Lung (tissue), 11 donors: ENCODE measurements at regions not wholly inside any gene's neighbourhood (a gene's known extent, or its start where the extent isn't known, plus 50 kb on each side); places are given as distances from the start of the nearest gene placed in this dataset.

Source experiments
- ATAC-seq: fragments of 200-7000 bp; cut with Tn5 transposase; one replicate; pipeline ENCODE4 v1.9.1; 2020; ENCODE audit warnings: moderate number of reproducible peaks; ENCODE audit not compliant: insufficient read depth, low FRiP score
- DNase-seq, 3 donors: peaks; one replicate each; pipeline ENCODE4 v3.0.0-alpha.2; 2013 to 2017
- H3K27ac ChIP-seq, 2 donors: one replicate each; pipeline ENCODE4 v1.5.1; 2013; ENCODE audit warnings: mild to moderate bottlenecking in 2 of 2, moderate library complexity in 2 of 2, control low read depth in 1 of 2, inconsistent platforms in 1 of 2, low read depth in 1 of 2, low read length in 1 of 2
- H3K27me3 ChIP-seq, 3 donors: one replicate each; pipeline ENCODE4 v1.5.1; 2013; ENCODE audit warnings: low read length in 2 of 3; ENCODE audit not compliant: control insufficient read depth in 3 of 3, insufficient read depth in 3 of 3
- H3K36me3 ChIP-seq, 4 donors: one replicate each; pipeline ENCODE4 v1.5.1; 2013; ENCODE audit warnings: low read length in 4 of 4, mild to moderate bottlenecking in 1 of 4, moderate library complexity in 1 of 4; ENCODE audit not compliant: control insufficient read depth in 4 of 4, insufficient read depth in 4 of 4
- H3K4me1 ChIP-seq, 5 donors: one replicate each; pipeline ENCODE4 v1.5.1; 2013; ENCODE audit warnings: low read length in 5 of 5, mild to moderate bottlenecking in 2 of 5, moderate library complexity in 1 of 5; ENCODE audit not compliant: control insufficient read depth in 5 of 5, insufficient read depth in 5 of 5
- H3K4me3 ChIP-seq: one replicate; pipeline ENCODE4 v1.5.1; 2013; ENCODE audit warnings: mild to moderate bottlenecking, control low read depth, moderate library complexity
- H3K9ac ChIP-seq, 2 donors: one replicate each; pipeline ENCODE4 v1.5.1; 2013; ENCODE audit warnings: low read length in 2 of 2, control low read depth in 1 of 2; ENCODE audit not compliant: insufficient read depth in 1 of 2
- H3K9me3 ChIP-seq, 4 donors: one replicate each; pipeline ENCODE4 v1.5.1; 2013; ENCODE audit warnings: low read length in 3 of 4, mild to moderate bottlenecking in 1 of 4, moderate library complexity in 1 of 4; ENCODE audit not compliant: control insufficient read depth in 4 of 4, insufficient read depth in 3 of 4
- WGBS, 2 donors: extraction: QIAGEN DNeasy Blood & Tissue Kit; methylation state at CpG; one replicate each; pipeline ENCODE4 v1.1.7; 2013; 5-methylcytosine and 5-hydroxymethylcytosine counted together
- TF ChIP-seq, protein P1 (sequence below): IDR thresholded peaks from 2 replicates; pipeline ENCODE4 v1.5.1; 2012; ENCODE audit warnings: mild to moderate bottlenecking; ENCODE audit errors: control extremely low read depth, extremely low read depth
- donor health status: control.
- donor health status: control.
- donor health status: Bipolar disorder and iron deficiency.
- donor health status: healthy.
- donor health status: DM: yes; HTN: yes; CAD: no.

DNA sequence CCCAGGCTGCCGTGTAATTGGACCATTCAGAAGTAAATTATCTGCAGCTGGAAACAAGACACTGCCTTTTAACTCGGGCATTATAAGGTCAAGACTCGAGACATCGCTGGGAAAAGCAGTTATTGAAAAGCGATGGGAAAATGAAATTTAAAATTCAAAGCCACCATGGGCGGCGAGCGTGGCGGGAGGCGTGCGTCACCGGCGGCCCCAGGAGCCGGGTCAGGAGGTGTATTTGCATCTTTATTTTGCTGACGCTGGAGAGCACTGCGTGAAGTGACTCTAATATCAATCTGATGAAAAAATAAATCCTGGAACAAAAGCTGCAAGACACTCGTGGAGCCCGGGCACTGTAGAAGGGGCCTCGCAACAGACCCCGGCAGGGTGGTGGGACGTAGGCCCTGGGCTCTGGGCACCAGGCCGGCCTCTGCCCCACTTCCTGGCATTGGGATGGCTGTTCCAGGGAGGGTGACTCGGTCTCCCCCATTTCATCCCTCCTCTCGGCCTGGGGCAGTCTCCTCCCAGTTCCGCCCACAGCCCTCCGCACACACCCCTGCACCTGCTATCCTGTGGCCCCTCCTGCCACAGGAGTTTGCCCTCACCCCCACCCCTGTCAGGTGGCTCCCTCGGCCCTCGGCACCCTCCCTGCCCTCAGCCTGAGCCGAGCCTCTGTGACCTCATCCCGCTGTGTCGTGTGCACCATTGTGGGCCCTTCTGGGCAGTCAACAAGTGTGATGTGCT, 196.2 kb downstream of the KIF26A start:
- ATAC-seq = no peak
- TF ChIP-seq, protein P1, sequence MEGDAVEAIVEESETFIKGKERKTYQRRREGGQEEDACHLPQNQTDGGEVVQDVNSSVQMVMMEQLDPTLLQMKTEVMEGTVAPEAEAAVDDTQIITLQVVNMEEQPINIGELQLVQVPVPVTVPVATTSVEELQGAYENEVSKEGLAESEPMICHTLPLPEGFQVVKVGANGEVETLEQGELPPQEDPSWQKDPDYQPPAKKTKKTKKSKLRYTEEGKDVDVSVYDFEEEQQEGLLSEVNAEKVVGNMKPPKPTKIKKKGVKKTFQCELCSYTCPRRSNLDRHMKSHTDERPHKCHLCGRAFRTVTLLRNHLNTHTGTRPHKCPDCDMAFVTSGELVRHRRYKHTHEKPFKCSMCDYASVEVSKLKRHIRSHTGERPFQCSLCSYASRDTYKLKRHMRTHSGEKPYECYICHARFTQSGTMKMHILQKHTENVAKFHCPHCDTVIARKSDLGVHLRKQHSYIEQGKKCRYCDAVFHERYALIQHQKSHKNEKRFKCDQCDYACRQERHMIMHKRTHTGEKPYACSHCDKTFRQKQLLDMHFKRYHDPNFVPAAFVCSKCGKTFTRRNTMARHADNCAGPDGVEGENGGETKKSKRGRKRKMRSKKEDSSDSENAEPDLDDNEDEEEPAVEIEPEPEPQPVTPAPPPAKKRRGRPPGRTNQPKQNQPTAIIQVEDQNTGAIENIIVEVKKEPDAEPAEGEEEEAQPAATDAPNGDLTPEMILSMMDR = no peak

DNA sequence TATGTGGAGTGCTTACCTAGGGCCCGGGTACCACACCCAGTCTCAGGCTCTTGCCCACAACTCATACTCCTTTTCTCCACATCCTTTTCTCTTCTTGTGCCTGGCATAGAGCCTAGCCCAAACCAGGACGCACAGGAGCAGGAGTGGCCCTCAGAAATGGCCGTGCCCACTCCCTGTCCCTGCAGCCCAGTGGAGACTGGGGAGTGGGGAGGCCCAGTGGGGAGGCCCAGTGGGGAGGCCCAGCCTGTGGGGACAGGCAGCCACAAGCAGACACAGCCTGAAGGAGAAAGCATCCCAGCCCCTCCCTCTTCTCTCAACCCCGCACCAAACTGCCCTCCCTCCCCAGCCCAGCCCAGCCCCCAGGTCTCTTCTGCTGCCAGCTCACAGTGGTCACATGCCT, 196.8 kb downstream of the KIF26A start:
- Histone ChIP-seq H3K4me3 (no peak overlapping the region), H3K27me3 (peaks cover 0 to 3% (median 0%) of the 10 kb centered on the region in 3 donors), H3K9ac (no peak overlapping the region), H3K4me1 (peaks cover 0 to 29% (median 12%) of the 10 kb centered on the region in 5 donors), H3K27ac (no peak overlapping the region), H3K9me3 (peaks cover 0 to 18% (median under 1%) of the 10 kb centered on the region in 4 donors), H3K36me3 (no peaks in the 10 kb centered on the region)
- WGBS, 2 donors = 81 to 82% methylated on average over 4 of the region's 4 CpGs
- DNase-seq (peak in 1 of 3 donors; percentile 10), ATAC-seq (no peak)
- TF ChIP-seq, protein P1 = no peak

More for the DNA sequence above, 196.2 kb downstream of the KIF26A start:
- Histone ChIP-seq H3K4me3 (no peak overlapping the region), H3K27me3 (peaks cover 0 to 1% (median 0%) of the 10 kb centered on the region in 3 donors), H3K9ac (no peak overlapping the region), H3K27ac (no peak overlapping the region), H3K9me3 (peaks cover 0 to 20% (median 3%) of the 10 kb centered on the region in 4 donors), H3K4me1 (peaks cover 0 to 29% (median 12%) of the 10 kb centered on the region in 5 donors), H3K36me3 (no peaks in the 10 kb centered on the region)
- 85 to 87% methylated on average over 30 to 31 of the region's 31 CpGs for WGBS, 2 donors
- DNase-seq = peak in 1 of 3 donors; percentile 8

DNA sequence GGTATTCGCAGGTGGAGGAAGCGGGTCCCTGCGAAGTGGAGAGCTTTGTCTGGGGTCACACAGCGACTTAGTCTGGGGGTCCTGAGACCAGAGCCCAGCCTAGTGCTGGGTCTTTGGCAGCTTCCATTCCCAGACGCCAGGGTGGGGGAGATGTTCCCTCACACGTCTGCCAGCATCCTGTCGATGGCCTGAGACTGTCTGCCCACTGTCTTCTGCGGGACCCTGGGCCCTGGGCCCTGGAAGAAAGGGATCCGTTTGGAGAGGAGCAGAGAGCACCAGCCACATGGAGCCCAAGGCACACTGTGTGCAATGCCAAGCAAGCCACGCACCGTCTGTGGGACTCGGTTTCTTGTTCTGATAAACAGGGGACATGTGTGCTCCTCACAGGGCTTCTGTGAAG, 197.2 kb downstream of the KIF26A start:
- H3K4me1 ChIP-seq = peaks cover 0 to 29% (median 12%) of the 10 kb centered on the region in 5 donors
- H3K9ac ChIP-seq = no peak overlapping the region
- no peak overlapping the region for H3K4me3 ChIP-seq
- TF ChIP-seq, protein P1 = no peak
- ATAC-seq (no peak), DNase-seq (peak in 1 of 3 donors; percentile 10)
- H3K27ac ChIP-seq = no peak overlapping the region
- 89 to 90% methylated on average over 12 of the region's 12 CpGs for WGBS, 2 donors
- H3K9me3 ChIP-seq = peaks cover 0 to 18% (median 0%) of the 10 kb centered on the region in 4 donors
- peaks cover 0 to 3% (median 0%) of the 10 kb centered on the region in 3 donors for H3K27me3 ChIP-seq
- H3K36me3 ChIP-seq = no peaks in the 10 kb centered on the region
